OCI-LY7 (cell line): ENCODE measurements at regions not wholly inside any gene's neighbourhood (a gene's known extent, or its start where the extent isn't known, plus 50 kb on each side); places are given as distances from the start of the nearest gene placed in this dataset.

Source experiments
- BruUV-seq: library from RNA; stranded (reverse); fragments of 400-500 nt; replicated peaks from 2 replicates; lab custom pipeline; 2021; lab: Mats Ljungman, UMichigan
- CTCF ChIA-PET: fragments of 300-600 bp; sonication (Branson Sonifier 250); formaldehyde crosslinking; loops from one replicate; lab custom pipeline; 2022; ENCODE audit warnings: antibody characterized with exemption; ENCODE audit not compliant: unreplicated experiment; lab: Charles Lee
- POLR2A ChIA-PET: fragments of 300-600 bp; sonication (Branson Sonifier 250); formaldehyde crosslinking; loops from one replicate; lab custom pipeline; 2022; ENCODE audit warnings: antibody characterized with exemption; lab: Charles Lee
- DNase-seq: peaks from one replicate; pipeline ENCODE4 v3.0.0-alpha.2; 2015; ENCODE audit warnings: low spot score
- H2AFZ ChIP-seq: fragments of 200-600 bp; sonication (generic), shearing (Covaris generic); 2 replicates; pipeline ENCODE4 v1.6.1; 2014; ENCODE audit warnings: mild to moderate bottlenecking, antibody characterized with exemption, low read length, moderate library complexity
- H3K27ac ChIP-seq: fragments of 200-600 bp; sonication (generic); 2 replicates; pipeline ENCODE4 v1.5.1; 2014; ENCODE audit warnings: mixed run types, low read depth, mild to moderate bottlenecking, moderate library complexity, low read length, inconsistent platforms; ENCODE audit not compliant: poor library complexity, severe bottlenecking
- H3K36me3 ChIP-seq: fragments of 200-600 bp; sonication (generic); 2 replicates; pipeline ENCODE4 v1.6.1; 2014; ENCODE audit warnings: mild to moderate bottlenecking, antibody characterized with exemption, low read length, moderate library complexity, mixed read lengths; ENCODE audit not compliant: insufficient read depth
- H3K4me1 ChIP-seq: fragments of 200-600 bp; sonication (generic); 2 replicates; pipeline ENCODE4 v1.5.1; 2014; ENCODE audit warnings: mild to moderate bottlenecking, low read length; ENCODE audit not compliant: insufficient read depth, poor library complexity, severe bottlenecking
- H3K4me2 ChIP-seq: fragments of 200-600 bp; sonication (generic); 2 replicates; pipeline ENCODE4 v1.6.1; 2014; ENCODE audit warnings: mild to moderate bottlenecking, low read length
- H3K4me3 ChIP-seq: fragments of 200-600 bp; sonication (generic); 2 replicates; pipeline ENCODE4 v1.5.1; 2014; ENCODE audit warnings: mild to moderate bottlenecking, low read depth, low read length; ENCODE audit not compliant: poor library complexity, severe bottlenecking
- H3K79me2 ChIP-seq: fragments of 200-600 bp; sonication (generic); 2 replicates; pipeline ENCODE4 v1.6.1; 2016; ENCODE audit warnings: low read depth, mild to moderate bottlenecking, low read length, moderate library complexity, mixed read lengths; ENCODE audit not compliant: insufficient read depth
- H3K9me2 ChIP-seq: fragments of 200-600 bp; sonication (generic); 2 replicates; pipeline ENCODE4 v1.6.1; 2016; ENCODE audit warnings: mild to moderate bottlenecking, low read length, mixed read lengths; ENCODE audit not compliant: insufficient read depth
- H3K9me3 ChIP-seq: fragments of 200-600 bp; sonication (generic); 2 replicates; pipeline ENCODE4 v1.6.1; 2014; ENCODE audit warnings: mild to moderate bottlenecking, mixed run types, low read length, mixed read lengths
- H4K20me1 ChIP-seq: fragments of 200-600 bp; sonication (generic); 2 replicates; pipeline ENCODE4 v1.6.1; 2014; ENCODE audit warnings: mild to moderate bottlenecking, antibody characterized with exemption, low read length, moderate library complexity, mixed read lengths; ENCODE audit not compliant: insufficient read depth
- CTCF ChIP-seq: fragments of 200-600 bp; sonication (generic); conservative IDR thresholded peaks from 2 replicates; pipeline ENCODE4 v1.5.1; 2014; ENCODE audit warnings: mild to moderate bottlenecking, antibody characterized with exemption, low read length, moderate library complexity, mixed read lengths
- EZH2phosphoT487 ChIP-seq: fragments of 200-600 bp; sonication (generic); IDR thresholded peaks from 2 replicates; pipeline ENCODE4 v1.6.1; 2018; ENCODE audit warnings: low read depth, borderline replicate concordance, mild to moderate bottlenecking, mixed run types, antibody characterized with exemption, low read length, moderate library complexity, mixed read lengths
- intact Hi-C: fragments of 100-400 bp; cut with micrococcal nuclease; formaldehyde crosslinking; loops from one replicate; pipeline ENCODE4 v1.10.0; 2022; ENCODE audit not compliant: unreplicated experiment

- no peaks in the 10 kb centered on the region for H3K9me3 ChIP-seq
- no peaks in the 10 kb centered on the region for H3K9me2 ChIP-seq
- no peaks in the 10 kb centered on the region for H3K36me3 ChIP-seq
- BruUV-seq = no TSS peak
- no peaks in the 10 kb centered on the region for H4K20me1 ChIP-seq
- H3K79me2 ChIP-seq = no peaks in the 10 kb centered on the region
- POLR2A ChIA-PET = interaction anchor here (0.9 kb wide), 1 partner anchor 373 kb away, joined by 3 read pairs; no protein-coding TSS in a partner anchor
- no peak overlapping the region for H3K4me3 ChIP-seq
- TF ChIP-seq CTCF = no peak
- TF ChIP-seq EZH2phosphoT487 = no peak
- no peaks in the 10 kb centered on the region for H3K4me1 ChIP-seq
- no peak overlapping the region for H2AFZ ChIP-seq
- H3K27ac ChIP-seq = no peak overlapping the region
- intact Hi-C loops = no loop called here
- no peak overlapping the region for H3K4me2 ChIP-seq
- no peak for DNase-seq
- CTCF ChIA-PET = no interaction called here
These were observed 605.7 kb downstream of the INSC start for GRCh38 chr11:15720460-15720859.

GRCh38 chr11:15723966-15724365, 609.2 kb downstream of the INSC start:
- H3K4me2 ChIP-seq = no peak overlapping the region
- H4K20me1 ChIP-seq = no peaks in the 10 kb centered on the region
- ChIA-PET CTCF (no interaction called here), POLR2A (interaction anchor here (0.6 kb wide), 1 partner anchor 29 kb away, joined by 4 read pairs; no protein-coding TSS in a partner anchor)
- H3K4me1 ChIP-seq = no peaks in the 10 kb centered on the region
- no peaks in the 10 kb centered on the region for H3K36me3 ChIP-seq
- H3K9me2 ChIP-seq = no peaks in the 10 kb centered on the region
- H2AFZ ChIP-seq = no peak overlapping the region
- no peak overlapping the region for H3K27ac ChIP-seq
- H3K4me3 ChIP-seq = no peak overlapping the region
- DNase-seq = no peak
- H3K9me3 ChIP-seq = no peaks in the 10 kb centered on the region
- H3K79me2 ChIP-seq = no peaks in the 10 kb centered on the region
- intact Hi-C loops = no loop called here
- no peak for TF ChIP-seq EZH2phosphoT487
- TF ChIP-seq CTCF = no peak
- BruUV-seq = no TSS peak

GRCh38 chr11:15724601-15725000, 609.9 kb downstream of the INSC start:
- Histone ChIP-seq H3K9me2 (no peaks in the 10 kb centered on the region), H3K4me1 (no peaks in the 10 kb centered on the region), H3K4me3 (no peak overlapping the region), H3K9me3 (no peaks in the 10 kb centered on the region), H3K4me2 (no peak overlapping the region), H2AFZ (no peak overlapping the region), H3K36me3 (no peaks in the 10 kb centered on the region), H3K27ac (no peak overlapping the region), H4K20me1 (no peaks in the 10 kb centered on the region), H3K79me2 (no peaks in the 10 kb centered on the region)
- POLR2A ChIA-PET = no interaction called here
- TF ChIP-seq EZH2phosphoT487 (no peak), CTCF (no peak)
- CTCF ChIA-PET = no interaction called here
- DNase-seq = no peak
- intact Hi-C loops = no loop called here
- BruUV-seq = no TSS peak
